Body of pancreas (tissue), 4 donors: ENCODE measurements at regions not wholly inside any gene's neighbourhood (a gene's known extent, or its start where the extent isn't known, plus 50 kb on each side); places are given as distances from the start of the nearest gene placed in this dataset.

Experiments used
- ATAC-seq: fragments of 150-250 bp; one replicate; pipeline ENCODE4 v1.9.1; 2016
- DNase-seq, 4 donors: peaks; one replicate each; pipeline ENCODE4 v3.0.0-alpha.2; 2019
- H3K27ac ChIP-seq, 4 donors: fragments of 200-600 bp; sonication (generic); 1 replicate in 3 of 4; 2 replicates in 1 of 4; pipeline versions ENCODE4 v1.5.1 to v1.6.1; 2016 to 2019; ENCODE audit warnings: mild to moderate bottlenecking in 1 of 4, mixed read lengths in 1 of 4, moderate library complexity in 1 of 4
- H3K27me3 ChIP-seq, 2 donors: fragments of 200-600 bp; sonication (generic); one replicate each; pipeline ENCODE4 v1.6.0; 2016; ENCODE audit warnings: mild to moderate bottlenecking in 1 of 2
- H3K36me3 ChIP-seq, 2 donors: fragments of 200-600 bp; sonication (generic); replicated peaks in 1 of 2; 2 replicates each; pipeline ENCODE4 v1.5.1; 2016; ENCODE audit warnings: low read depth in 2 of 2; ENCODE audit not compliant: insufficient read depth in 1 of 2
- H3K4me1 ChIP-seq: fragments of 200-600 bp; sonication (generic); one replicate; pipeline ENCODE4 v1.6.0; 2016
- H3K4me3 ChIP-seq, 2 donors: fragments of 200-600 bp; sonication (generic); 1 replicate in 1 of 2; 2 replicates in 1 of 2; pipeline ENCODE4 v1.5.1; 2016 to 2019
- H3K9me3 ChIP-seq, 3 donors: fragments of 200-600 bp; sonication (generic); 1 replicate in 2 of 3; 2 replicates in 1 of 3; pipeline ENCODE4 v1.5.1; 2016
- CTCF ChIP-seq, 7 experiments: fragments of 450-650 bp in 4 of 7; fragments of 200-600 bp in 3 of 7; sonication (generic) in 3 of 7; IDR thresholded peaks; one replicate each; pipeline ENCODE4 v1.5.1; 2016 to 2019; ENCODE audit warnings: antibody characterized with exemption in 7 of 7
- POLR2A ChIP-seq, 3 donors: fragments of 450-650 bp; IDR thresholded peaks; one replicate each; pipeline ENCODE4 v1.6.1; 2016; ENCODE audit warnings: antibody characterized with exemption in 3 of 3, mild to moderate bottlenecking in 2 of 3
- WGBS, 2 donors: methylation state at CpG; one replicate each; pipeline ENCODE4 v1.1.5; 2017; 5-methylcytosine and 5-hydroxymethylcytosine counted together
- intact Hi-C: fragments of 100-400 bp; cut with DNase I; formaldehyde crosslinking; loops from one replicate; pipeline ENCODE4 v1.15.1; 2023

- ATAC-seq = no peak
- 17 to 18% methylated on average over 1 of the region's 1 CpG for WGBS, 2 donors
Observed at GRCh38 chr21:23045955-23046354, 2047.7 kb downstream of the NCAM2 start.

GRCh38 chr21:23067672-23068071 is 2069.5 kb downstream of the NCAM2 start:
- TF ChIP-seq CTCF (IDR thresholded peaks at IDR 0.05) = no peak
- TF ChIP-seq POLR2A (IDR thresholded peaks at IDR 0.05) = no peak
- Histone ChIP-seq H3K27me3 (no peaks in the 10 kb centered on the region), H3K27ac (no peak overlapping the region), H3K9me3 (no peaks in the 10 kb centered on the region), H3K4me1 (no peaks in the 10 kb centered on the region), H3K36me3 (no peaks in the 10 kb centered on the region), H3K4me3 (no peak overlapping the region)
- WGBS, 2 donors = 0 to 2% methylated on average over 2 of the region's 2 CpGs
- intact Hi-C loops = no loop called here
- no peak for DNase-seq
- no peak for ATAC-seq

More at GRCh38 chr21:23045955-23046354, 2047.7 kb downstream of the NCAM2 start:
- Histone ChIP-seq H3K36me3 (no peaks in the 10 kb centered on the region), H3K4me3 (no peak overlapping the region), H3K27me3 (no peaks in the 10 kb centered on the region), H3K27ac (no peak overlapping the region), H3K4me1 (no peaks in the 10 kb centered on the region), H3K9me3 (no peaks in the 10 kb centered on the region)
- intact Hi-C loops = no loop called here
- DNase-seq = no peak
- TF ChIP-seq CTCF (IDR thresholded peaks at IDR 0.05) (no peak), POLR2A (IDR thresholded peaks at IDR 0.05) (no peak)

DNA sequence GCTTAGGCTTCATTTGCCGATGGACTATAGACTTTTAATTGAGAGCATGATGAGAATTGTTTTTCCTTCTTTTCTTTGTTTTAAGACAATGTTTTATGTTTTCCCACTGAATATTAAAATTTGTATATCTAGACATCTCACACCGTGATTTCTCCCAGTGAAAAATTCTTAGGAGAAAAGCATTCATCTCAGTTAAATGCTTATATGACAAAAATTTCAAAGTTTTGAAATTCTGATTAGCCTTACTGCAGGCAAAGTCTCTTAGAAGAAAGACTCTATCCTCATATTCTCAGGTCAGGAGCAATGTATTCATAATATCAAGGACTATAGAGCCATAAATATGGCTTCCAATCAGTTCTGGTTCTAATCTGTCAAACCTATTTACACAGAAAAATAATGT is 2085.0 kb downstream of the NCAM2 start:
- no peak for TF ChIP-seq POLR2A (IDR thresholded peaks at IDR 0.05)
- TF ChIP-seq CTCF (IDR thresholded peaks at IDR 0.05) = no peak
- no peak overlapping the region for H3K27ac ChIP-seq
- DNase-seq (no peak), ATAC-seq (no peak)
- intact Hi-C loops = no loop called here
- H3K4me1 ChIP-seq = no peaks in the 10 kb centered on the region
- H3K36me3 ChIP-seq = no peaks in the 10 kb centered on the region
- WGBS, 2 donors = 49 to 80% methylated on average over 2 of the region's 2 CpGs
- no peaks in the 10 kb centered on the region for H3K27me3 ChIP-seq
- H3K4me3 ChIP-seq = no peak overlapping the region
- no peaks in the 10 kb centered on the region for H3K9me3 ChIP-seq

DNA sequence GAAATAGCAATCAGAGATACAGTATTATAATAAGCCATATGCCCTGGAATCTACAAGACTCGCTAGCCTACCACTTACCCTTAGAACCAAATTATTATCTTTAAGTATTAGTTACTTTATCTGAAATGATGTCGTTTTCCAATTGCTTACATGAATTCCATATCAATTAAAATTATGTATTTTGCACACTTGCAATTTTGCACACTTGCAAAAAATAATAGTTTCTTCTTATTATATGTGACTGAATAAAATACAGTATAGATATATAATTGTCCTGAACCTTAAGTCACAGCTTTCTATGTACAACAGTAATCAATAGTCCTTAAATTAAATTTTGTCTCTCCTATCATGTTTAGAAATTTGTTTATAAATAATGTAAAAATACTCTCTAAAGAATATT is 2095.1 kb downstream of the NCAM2 start:
- ATAC-seq = no peak
- no peaks in the 10 kb centered on the region for H3K27me3 ChIP-seq
- WGBS, 2 donors = 44 to 48% methylated on average over 2 of the region's 2 CpGs

More for the DNA sequence above, 2095.1 kb downstream of the NCAM2 start:
- intact Hi-C loops = no loop called here
- Histone ChIP-seq H3K27ac (no peak overlapping the region), H3K4me3 (no peak overlapping the region), H3K4me1 (no peaks in the 10 kb centered on the region), H3K9me3 (no peaks in the 10 kb centered on the region), H3K36me3 (no peaks in the 10 kb centered on the region)
- no peak for DNase-seq
- TF ChIP-seq CTCF (IDR thresholded peaks at IDR 0.05) (no peak), POLR2A (IDR thresholded peaks at IDR 0.05) (no peak)
